ENCODE measurements at regions not wholly inside any gene's neighbourhood (a gene's known extent, or its start where the extent isn't known, plus 50 kb on each side); places are given as distances from the start of the nearest gene placed in this dataset.

GRCh38 chr16:49020436-49020835, 261.2 kb downstream of the CBLN1 start:
- no peak for DNase-seq
- H3K4me1 ChIP-seq, result no peaks in the 10 kb centered on the region
- intact Hi-C loops (cut with micrococcal nuclease), result no loop called here
- H3K9me3 ChIP-seq (replicated peaks), result no peaks in the 10 kb centered on the region
- H3K27ac ChIP-seq (replicated peaks), result no peak overlapping the region
- H3K27me3 ChIP-seq (ENCODE audit: low read depth), result peaks cover 48% of the 10 kb centered on the region
- TF ChIP-seq, protein P1, sequence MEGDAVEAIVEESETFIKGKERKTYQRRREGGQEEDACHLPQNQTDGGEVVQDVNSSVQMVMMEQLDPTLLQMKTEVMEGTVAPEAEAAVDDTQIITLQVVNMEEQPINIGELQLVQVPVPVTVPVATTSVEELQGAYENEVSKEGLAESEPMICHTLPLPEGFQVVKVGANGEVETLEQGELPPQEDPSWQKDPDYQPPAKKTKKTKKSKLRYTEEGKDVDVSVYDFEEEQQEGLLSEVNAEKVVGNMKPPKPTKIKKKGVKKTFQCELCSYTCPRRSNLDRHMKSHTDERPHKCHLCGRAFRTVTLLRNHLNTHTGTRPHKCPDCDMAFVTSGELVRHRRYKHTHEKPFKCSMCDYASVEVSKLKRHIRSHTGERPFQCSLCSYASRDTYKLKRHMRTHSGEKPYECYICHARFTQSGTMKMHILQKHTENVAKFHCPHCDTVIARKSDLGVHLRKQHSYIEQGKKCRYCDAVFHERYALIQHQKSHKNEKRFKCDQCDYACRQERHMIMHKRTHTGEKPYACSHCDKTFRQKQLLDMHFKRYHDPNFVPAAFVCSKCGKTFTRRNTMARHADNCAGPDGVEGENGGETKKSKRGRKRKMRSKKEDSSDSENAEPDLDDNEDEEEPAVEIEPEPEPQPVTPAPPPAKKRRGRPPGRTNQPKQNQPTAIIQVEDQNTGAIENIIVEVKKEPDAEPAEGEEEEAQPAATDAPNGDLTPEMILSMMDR (IDR thresholded peaks at IDR 0.05; ENCODE audit: borderline replicate concordance), result no peak
- H3K36me3 ChIP-seq, result no peaks in the 10 kb centered on the region
- no peak overlapping the region for H3K4me3 ChIP-seq

- Histone ChIP-seq H3K27ac (replicated peaks) (no peak overlapping the region), H3K4me1 (no peaks in the 10 kb centered on the region), H3K4me3 (no peak overlapping the region), H3K36me3 (no peaks in the 10 kb centered on the region), H3K27me3 (ENCODE audit: low read depth) (peaks cover 48% of the 10 kb centered on the region), H3K9me3 (replicated peaks) (no peaks in the 10 kb centered on the region)
- no peak for DNase-seq
- TF ChIP-seq, protein P1 (IDR thresholded peaks at IDR 0.05; ENCODE audit: borderline replicate concordance), result no peak
- intact Hi-C loops (cut with micrococcal nuclease), result no loop called here
Measured at GRCh38 chr16:49019831-49020230, 261.8 kb downstream of the CBLN1 start.

DNA sequence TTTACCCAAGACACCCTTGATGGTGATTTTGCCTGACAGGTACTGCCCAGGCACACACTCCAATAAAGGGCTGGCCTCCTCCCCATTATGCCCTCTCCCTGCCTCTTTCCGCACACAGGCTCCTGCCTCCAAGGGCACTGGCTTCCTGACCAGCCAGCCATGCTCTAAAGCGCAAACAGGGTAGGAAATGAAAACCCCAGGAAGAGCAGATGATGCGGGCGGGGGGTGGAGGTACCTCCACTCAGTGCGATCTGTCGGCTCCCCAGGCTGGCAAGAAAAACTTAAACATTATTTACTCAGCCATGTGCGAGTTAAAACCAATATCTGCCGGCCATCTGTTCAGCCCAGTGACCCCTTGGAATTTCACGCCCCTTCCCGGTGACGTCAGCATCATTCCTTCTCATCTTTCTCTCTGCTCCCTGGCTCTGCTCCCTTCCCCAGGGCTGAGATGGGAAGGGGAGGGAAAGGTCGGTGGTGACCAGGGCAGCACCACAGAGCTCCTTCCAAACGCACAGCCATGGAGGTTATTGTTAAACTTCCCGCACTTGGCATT, 262.5 kb downstream of the CBLN1 start:
- TF ChIP-seq, protein P1 (IDR thresholded peaks at IDR 0.05; ENCODE audit: borderline replicate concordance), result no peak
- H3K36me3 ChIP-seq, result no peaks in the 10 kb centered on the region
- no peak for DNase-seq
- H3K27me3 ChIP-seq (ENCODE audit: low read depth), result peaks cover 48% of the 10 kb centered on the region
- intact Hi-C loops (cut with micrococcal nuclease), result no loop called here
- H3K27ac ChIP-seq (replicated peaks), result no peak overlapping the region
- no peaks in the 10 kb centered on the region for H3K4me1 ChIP-seq
- no peak overlapping the region for H3K4me3 ChIP-seq
- H3K9me3 ChIP-seq (replicated peaks), result no peaks in the 10 kb centered on the region

- no peak overlapping the region for H3K27ac ChIP-seq (replicated peaks)
- peaks cover 48% of the 10 kb centered on the region for H3K27me3 ChIP-seq (ENCODE audit: low read depth)
- H3K36me3 ChIP-seq, result no peaks in the 10 kb centered on the region
- no peak overlapping the region for H3K4me3 ChIP-seq
- H3K4me1 ChIP-seq, result peaks cover 4% of the 10 kb centered on the region
- intact Hi-C loops (cut with micrococcal nuclease), result no loop called here
- TF ChIP-seq, protein P1 (IDR thresholded peaks at IDR 0.05; ENCODE audit: borderline replicate concordance), result no peak
- H3K9me3 ChIP-seq (replicated peaks), result no peaks in the 10 kb centered on the region
- DNase-seq, result no peak
Measured at GRCh38 chr16:49018259-49018931, 263.2 kb downstream of the CBLN1 start.

GRCh38 chr16:49017501-49017900, 264.1 kb downstream of the CBLN1 start:
- Histone ChIP-seq H3K4me3 (no peak overlapping the region), H3K27me3 (ENCODE audit: low read depth) (peaks cover 48% of the 10 kb centered on the region), H3K4me1 (peaks cover 13% of the 10 kb centered on the region), H3K27ac (replicated peaks) (no peak overlapping the region), H3K9me3 (replicated peaks) (no peaks in the 10 kb centered on the region), H3K36me3 (no peaks in the 10 kb centered on the region)
- intact Hi-C loops (cut with micrococcal nuclease), result no loop called here
- TF ChIP-seq, protein P1 (IDR thresholded peaks at IDR 0.05; ENCODE audit: borderline replicate concordance), result no peak
- no peak for DNase-seq

All from left ventricle myocardium inferior (tissue), 1 donor.